ENCODE measurements at regions not wholly inside any gene's neighbourhood (a gene's known extent, or its start where the extent isn't known, plus 50 kb on each side); places are given as distances from the start of the nearest gene placed in this dataset.

DNA sequence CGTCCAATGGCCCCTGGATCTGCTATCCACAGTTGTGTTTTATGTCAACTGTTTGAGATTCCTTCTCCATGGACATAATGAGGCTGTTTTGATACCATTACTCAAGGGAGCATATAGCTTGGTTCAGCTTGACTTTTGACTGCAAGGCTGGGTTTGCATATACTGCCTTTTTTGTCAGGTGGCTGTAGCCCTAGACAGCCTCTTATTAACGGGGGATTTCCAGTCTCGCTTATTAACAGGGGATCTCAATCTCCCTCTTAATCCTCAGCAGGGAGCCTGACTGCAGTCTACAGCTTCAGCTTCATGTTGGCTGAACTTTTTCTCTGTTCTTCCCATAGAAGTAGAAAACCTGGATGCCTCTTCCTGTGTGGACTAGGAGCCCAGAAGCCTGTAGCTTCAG, 73.7 kb upstream of the TNC start:
- Histone ChIP-seq H3K23ac (ENCODE audit: low read length) (peak overlapping the region; percentile 76), H2BK15ac (replicated peaks; ENCODE audit: low read depth) (no peak overlapping the region), H3K56ac (ENCODE audit: low read length) (peak overlapping the region; percentile 2), H2BK120ac (ENCODE audit: low read depth, low read length) (no peak overlapping the region), H4K8ac (ENCODE audit: low read depth, low read length) (no peak overlapping the region), H3K79me1 (ENCODE audit: low read length) (no peaks in the 10 kb centered on the region), H3K4me3 (ENCODE audit: low read length) (no peak overlapping the region), H3K4ac (ENCODE audit: low read depth, low read length) (no peak overlapping the region), H3K27me3 (ENCODE audit: insufficient read depth, low read length, poor library complexity) (no peaks in the 10 kb centered on the region), H2AK5ac (ENCODE audit: low read length) (no peak overlapping the region), H4K5ac (ENCODE audit: low read length) (no peak overlapping the region), H3K4me2 (ENCODE audit: low read length) (no peak overlapping the region), H3K4me1 (ENCODE audit: control insufficient read depth, low read depth, low read length) (peaks cover 8% of the 10 kb centered on the region), H2BK5ac (ENCODE audit: low read length) (no peak overlapping the region), H3K36me3 (ENCODE audit: control insufficient read depth, insufficient read depth, low read length) (no peaks in the 10 kb centered on the region), H3K18ac (ENCODE audit: low read length) (peak overlapping the region; percentile 51), H3K79me2 (ENCODE audit: control insufficient read depth, insufficient read depth, low read length) (no peaks in the 10 kb centered on the region), H3K9ac (ENCODE audit: low read length) (no peak overlapping the region), H3K27ac (ENCODE audit: low read depth, low read length) (no peak overlapping the region)
- DNase-seq: no peak
- no CpG with 5 or more reads among the region's 3 CpGs for WGBS (ENCODE audit: extremely low coverage, insufficient coverage, low lambda C conversion rate)

DNA sequence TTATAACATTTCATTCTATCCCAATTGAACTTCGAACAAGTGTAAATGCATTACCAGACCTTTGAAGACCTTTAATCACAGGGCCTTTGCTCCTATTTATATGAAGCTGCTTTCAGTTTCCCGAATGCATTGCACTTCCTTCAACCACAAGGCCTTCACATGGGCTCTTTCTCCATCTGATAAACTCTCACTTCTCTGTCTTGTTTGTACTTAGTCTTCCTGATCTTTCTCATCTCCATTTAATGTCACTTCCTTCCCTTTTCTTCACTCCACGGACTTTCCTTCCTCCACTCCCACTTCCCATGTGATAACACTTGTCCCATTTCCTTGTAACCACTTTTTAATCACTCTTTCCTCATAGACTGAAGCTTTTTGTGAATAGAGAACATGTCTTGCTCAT, 74.3 kb upstream of the TNC start:
- no peaks in the 10 kb centered on the region for H3K79me1 ChIP-seq (ENCODE audit: low read length)
- H3K4me3 ChIP-seq (ENCODE audit: low read length): no peak overlapping the region
- H2BK5ac ChIP-seq (ENCODE audit: low read length): no peak overlapping the region
- H3K56ac ChIP-seq (ENCODE audit: low read length): no peak overlapping the region
- H3K4me1 ChIP-seq (ENCODE audit: control insufficient read depth, low read depth, low read length): peaks cover 13% of the 10 kb centered on the region
- no peak overlapping the region for H4K8ac ChIP-seq (ENCODE audit: low read depth, low read length)
- no peak overlapping the region for H3K23ac ChIP-seq (ENCODE audit: low read length)
- H2BK15ac ChIP-seq (replicated peaks; ENCODE audit: low read depth): no peak overlapping the region
- H3K4me2 ChIP-seq (ENCODE audit: low read length): no peak overlapping the region
- no peak overlapping the region for H4K5ac ChIP-seq (ENCODE audit: low read length)
- H2AK5ac ChIP-seq (ENCODE audit: low read length): no peak overlapping the region
- no peak overlapping the region for H2BK120ac ChIP-seq (ENCODE audit: low read depth, low read length)
- DNase-seq: no peak
- no peaks in the 10 kb centered on the region for H3K79me2 ChIP-seq (ENCODE audit: control insufficient read depth, insufficient read depth, low read length)
- H3K18ac ChIP-seq (ENCODE audit: low read length): no peak overlapping the region
- H3K9ac ChIP-seq (ENCODE audit: low read length): no peak overlapping the region
- H3K27ac ChIP-seq (ENCODE audit: low read depth, low read length): no peak overlapping the region
- no peak overlapping the region for H3K4ac ChIP-seq (ENCODE audit: low read depth, low read length)
- no peaks in the 10 kb centered on the region for H3K36me3 ChIP-seq (ENCODE audit: control insufficient read depth, insufficient read depth, low read length)
- no CpG with 5 or more reads among the region's 3 CpGs for WGBS (ENCODE audit: extremely low coverage, insufficient coverage, low lambda C conversion rate)
- H3K27me3 ChIP-seq (ENCODE audit: insufficient read depth, low read length, poor library complexity): no peaks in the 10 kb centered on the region

DNA sequence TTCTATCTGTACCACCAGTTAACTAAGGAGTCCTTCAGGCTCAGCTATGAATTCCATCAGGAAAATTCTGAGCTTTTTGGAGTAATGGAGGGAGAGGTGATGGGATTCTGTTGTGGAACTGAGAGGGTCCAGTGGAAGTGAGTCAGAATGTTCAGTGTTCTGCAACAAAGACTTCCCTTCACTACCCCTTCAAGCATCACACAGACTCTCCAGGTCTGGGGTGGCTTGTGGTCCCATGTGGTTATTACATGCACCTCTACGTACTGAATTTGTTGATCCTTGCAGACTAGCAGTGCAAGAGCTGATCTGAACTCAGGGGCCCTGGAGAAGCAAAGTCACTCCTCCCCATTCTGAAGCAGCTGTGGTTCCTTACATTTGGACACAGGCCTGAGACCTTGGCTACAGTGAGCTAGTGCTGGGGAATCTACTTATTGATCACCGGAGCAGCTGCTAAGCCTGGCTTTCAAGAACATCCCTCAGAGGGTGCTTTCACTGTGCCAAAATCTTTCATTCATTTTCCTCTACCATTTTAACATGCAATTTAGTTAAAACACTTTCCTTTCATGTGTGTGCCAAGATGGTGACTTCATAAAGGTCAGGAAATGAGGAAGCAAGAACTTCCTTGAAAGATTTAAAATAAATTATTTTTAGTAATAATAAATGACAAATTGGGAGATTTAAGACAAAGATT, 75.0 kb upstream of the TNC start:
- H4K8ac ChIP-seq (ENCODE audit: low read depth, low read length): no peak overlapping the region
- no peak overlapping the region for H3K4me3 ChIP-seq (ENCODE audit: low read length)
- H3K79me1 ChIP-seq (ENCODE audit: low read length): no peaks in the 10 kb centered on the region
- H3K27me3 ChIP-seq (ENCODE audit: insufficient read depth, low read length, poor library complexity): no peaks in the 10 kb centered on the region
- peak overlapping the region; percentile 2 for H3K18ac ChIP-seq (ENCODE audit: low read length)
- H3K4me1 ChIP-seq (ENCODE audit: control insufficient read depth, low read depth, low read length): peaks cover 17% of the 10 kb centered on the region
- no peak overlapping the region for H2BK120ac ChIP-seq (ENCODE audit: low read depth, low read length)
- H2AK5ac ChIP-seq (ENCODE audit: low read length): peak overlapping the region; percentile 85
- H3K36me3 ChIP-seq (ENCODE audit: control insufficient read depth, insufficient read depth, low read length): no peaks in the 10 kb centered on the region
- no peak for DNase-seq
- H3K4ac ChIP-seq (ENCODE audit: low read depth, low read length): no peak overlapping the region
- no peak overlapping the region for H3K4me2 ChIP-seq (ENCODE audit: low read length)
- WGBS (ENCODE audit: extremely low coverage, insufficient coverage, low lambda C conversion rate): no CpG with 5 or more reads among the region's 2 CpGs
- no peak overlapping the region for H3K27ac ChIP-seq (ENCODE audit: low read depth, low read length)
- H4K5ac ChIP-seq (ENCODE audit: low read length): no peak overlapping the region
- no peak overlapping the region for H3K9ac ChIP-seq (ENCODE audit: low read length)
- H2BK5ac ChIP-seq (ENCODE audit: low read length): no peak overlapping the region
- H2BK15ac ChIP-seq (replicated peaks; ENCODE audit: low read depth): no peak overlapping the region
- no peak overlapping the region for H3K23ac ChIP-seq (ENCODE audit: low read length)
- H3K79me2 ChIP-seq (ENCODE audit: control insufficient read depth, insufficient read depth, low read length): no peaks in the 10 kb centered on the region
- H3K56ac ChIP-seq (ENCODE audit: low read length): no peak overlapping the region

DNA sequence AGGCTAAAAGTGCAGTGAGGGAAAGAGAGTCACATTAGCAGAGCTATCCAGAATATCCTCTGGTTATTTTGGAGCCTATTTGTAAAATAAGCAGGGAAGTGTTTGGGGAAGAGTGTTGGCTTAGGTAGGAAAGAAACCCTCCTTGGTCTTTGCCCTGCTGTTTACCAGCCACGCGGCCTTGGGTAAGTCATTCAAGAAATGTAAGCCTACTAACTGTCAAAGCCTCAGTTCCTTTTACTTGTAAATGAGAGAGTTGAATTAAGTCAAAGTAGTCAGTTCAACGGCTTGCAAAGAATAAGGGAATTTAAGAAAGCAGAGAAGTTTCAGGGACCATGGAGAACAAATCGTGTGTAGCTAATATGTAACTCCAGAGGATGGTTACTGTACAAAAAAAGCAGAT, 75.8 kb upstream of the TNC start:
- Histone ChIP-seq H3K4me1 (ENCODE audit: control insufficient read depth, low read depth, low read length) (peaks cover 17% of the 10 kb centered on the region), H3K36me3 (ENCODE audit: control insufficient read depth, insufficient read depth, low read length) (no peaks in the 10 kb centered on the region), H3K18ac (ENCODE audit: low read length) (peak overlapping the region; percentile 60), H3K27me3 (ENCODE audit: insufficient read depth, low read length, poor library complexity) (no peaks in the 10 kb centered on the region), H3K4me2 (ENCODE audit: low read length) (no peak overlapping the region), H2BK15ac (replicated peaks; ENCODE audit: low read depth) (no peak overlapping the region), H3K4me3 (ENCODE audit: low read length) (no peak overlapping the region), H3K79me2 (ENCODE audit: control insufficient read depth, insufficient read depth, low read length) (no peaks in the 10 kb centered on the region), H4K8ac (ENCODE audit: low read depth, low read length) (no peak overlapping the region), H2BK5ac (ENCODE audit: low read length) (no peak overlapping the region), H3K56ac (ENCODE audit: low read length) (no peak overlapping the region), H2AK5ac (ENCODE audit: low read length) (no peak overlapping the region), H3K79me1 (ENCODE audit: low read length) (no peaks in the 10 kb centered on the region), H2BK120ac (ENCODE audit: low read depth, low read length) (peak overlapping the region; percentile 85), H3K4ac (ENCODE audit: low read depth, low read length) (no peak overlapping the region), H3K9ac (ENCODE audit: low read length) (no peak overlapping the region), H3K23ac (ENCODE audit: low read length) (no peak overlapping the region), H4K5ac (ENCODE audit: low read length) (no peak overlapping the region), H3K27ac (ENCODE audit: low read depth, low read length) (no peak overlapping the region)
- no CpG with 5 or more reads among the region's 4 CpGs for WGBS (ENCODE audit: extremely low coverage, insufficient coverage, low lambda C conversion rate)
- no peak for DNase-seq

DNA sequence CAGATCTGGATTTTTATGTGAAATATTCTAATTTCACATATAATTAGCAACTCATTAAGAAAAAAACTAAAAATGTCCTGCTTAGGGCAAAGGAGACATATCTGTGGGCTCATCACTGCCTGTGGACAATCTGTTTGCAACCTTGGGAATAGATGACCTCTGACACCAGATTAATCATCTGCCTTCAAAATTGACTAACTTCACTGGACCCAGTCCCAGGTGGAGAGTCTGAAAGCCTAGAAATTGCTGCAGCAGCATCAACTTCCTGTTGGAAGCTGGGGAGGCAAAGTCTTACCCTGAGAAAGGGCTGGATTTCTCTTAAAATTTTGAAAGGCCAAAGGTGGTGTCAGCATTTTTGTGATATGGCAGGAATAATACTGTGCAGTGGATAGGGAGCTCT, 76.3 kb upstream of the TNC start:
- Histone ChIP-seq H3K4ac (ENCODE audit: low read depth, low read length) (no peak overlapping the region), H3K56ac (ENCODE audit: low read length) (no peak overlapping the region), H4K8ac (ENCODE audit: low read depth, low read length) (no peak overlapping the region), H2BK120ac (ENCODE audit: low read depth, low read length) (no peak overlapping the region), H3K4me1 (ENCODE audit: control insufficient read depth, low read depth, low read length) (peaks cover 17% of the 10 kb centered on the region), H3K27ac (ENCODE audit: low read depth, low read length) (no peak overlapping the region), H3K79me2 (ENCODE audit: control insufficient read depth, insufficient read depth, low read length) (no peaks in the 10 kb centered on the region), H2AK5ac (ENCODE audit: low read length) (no peak overlapping the region), H3K23ac (ENCODE audit: low read length) (no peak overlapping the region), H3K18ac (ENCODE audit: low read length) (peak overlapping the region; percentile 80), H4K5ac (ENCODE audit: low read length) (no peak overlapping the region), H3K4me2 (ENCODE audit: low read length) (no peak overlapping the region), H3K27me3 (ENCODE audit: insufficient read depth, low read length, poor library complexity) (no peaks in the 10 kb centered on the region), H2BK15ac (replicated peaks; ENCODE audit: low read depth) (no peak overlapping the region), H3K36me3 (ENCODE audit: control insufficient read depth, insufficient read depth, low read length) (no peaks in the 10 kb centered on the region), H3K79me1 (ENCODE audit: low read length) (no peaks in the 10 kb centered on the region), H3K4me3 (ENCODE audit: low read length) (no peak overlapping the region), H3K9ac (ENCODE audit: low read length) (no peak overlapping the region), H2BK5ac (ENCODE audit: low read length) (no peak overlapping the region)
- no peak for DNase-seq

DNA sequence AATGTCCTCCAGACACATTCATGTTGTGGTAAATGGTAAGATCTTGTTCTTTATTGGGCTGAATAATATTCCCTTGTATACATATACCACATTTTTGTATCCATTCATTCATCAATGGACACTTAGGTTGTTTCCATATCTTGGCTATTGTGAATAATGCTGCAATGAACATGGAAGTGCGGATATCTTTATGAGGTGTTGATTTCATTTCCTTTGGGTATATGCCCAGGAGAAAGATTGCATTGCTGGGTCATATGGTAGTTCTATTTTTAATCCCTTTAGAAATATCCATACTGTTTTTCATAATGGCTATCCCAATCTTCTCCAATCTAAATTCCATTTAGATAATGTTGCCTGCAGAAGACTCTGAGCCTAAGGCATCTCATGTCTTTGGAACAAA, 78.0 kb upstream of the TNC start:
- no peaks in the 10 kb centered on the region for H3K79me1 ChIP-seq (ENCODE audit: low read length)
- H3K27me3 ChIP-seq (ENCODE audit: insufficient read depth, low read length, poor library complexity): no peaks in the 10 kb centered on the region
- H2AK5ac ChIP-seq (ENCODE audit: low read length): no peak overlapping the region
- H3K36me3 ChIP-seq (ENCODE audit: control insufficient read depth, insufficient read depth, low read length): no peaks in the 10 kb centered on the region
- WGBS (ENCODE audit: extremely low coverage, insufficient coverage, low lambda C conversion rate): no CpG with 5 or more reads among the region's 1 CpG
- H4K5ac ChIP-seq (ENCODE audit: low read length): no peak overlapping the region
- H2BK5ac ChIP-seq (ENCODE audit: low read length): no peak overlapping the region
- H3K4me2 ChIP-seq (ENCODE audit: low read length): no peak overlapping the region
- H2BK120ac ChIP-seq (ENCODE audit: low read depth, low read length): no peak overlapping the region
- no peak overlapping the region for H3K9ac ChIP-seq (ENCODE audit: low read length)
- H3K4me3 ChIP-seq (ENCODE audit: low read length): no peak overlapping the region
- no peak overlapping the region for H3K56ac ChIP-seq (ENCODE audit: low read length)
- no peaks in the 10 kb centered on the region for H3K79me2 ChIP-seq (ENCODE audit: control insufficient read depth, insufficient read depth, low read length)
- DNase-seq: no peak
- H3K27ac ChIP-seq (ENCODE audit: low read depth, low read length): no peak overlapping the region
- H3K23ac ChIP-seq (ENCODE audit: low read length): no peak overlapping the region
- H3K18ac ChIP-seq (ENCODE audit: low read length): no peak overlapping the region
- H2BK15ac ChIP-seq (replicated peaks; ENCODE audit: low read depth): no peak overlapping the region
- H4K8ac ChIP-seq (ENCODE audit: low read depth, low read length): no peak overlapping the region
- H3K4me1 ChIP-seq (ENCODE audit: control insufficient read depth, low read depth, low read length): peaks cover 17% of the 10 kb centered on the region
- H3K4ac ChIP-seq (ENCODE audit: low read depth, low read length): no peak overlapping the region
